HFFc6 (cell line): ENCODE measurements at regions not wholly inside any gene's neighbourhood (a gene's known extent, or its start where the extent isn't known, plus 50 kb on each side); places are given as distances from the start of the nearest gene placed in this dataset.

Experiments used
- DNase-seq: peaks from one replicate; pipeline ENCODE4 v3.0.0-alpha.2; 2018
- H3K27ac Mint-ChIP-seq: 2 replicates; pipeline ENCODE4 v1.8.0; 2020; ENCODE audit warnings: mild to moderate bottlenecking, mixed read lengths
- H3K27me3 Mint-ChIP-seq: 2 replicates; pipeline ENCODE4 v1.8.0; 2021; ENCODE audit warnings: mild to moderate bottlenecking, moderate library complexity, mixed read lengths; ENCODE audit not compliant: insufficient read depth
- H3K36me3 Mint-ChIP-seq: 2 replicates; pipeline ENCODE4 v1.8.0; 2021; ENCODE audit warnings: low read depth, mixed read lengths
- H3K4me1 Mint-ChIP-seq: 2 replicates; pipeline ENCODE4 v1.8.0; 2020; ENCODE audit warnings: low read depth, mixed read lengths
- H3K4me3 Mint-ChIP-seq: 2 replicates; pipeline ENCODE4 v1.8.0; 2020; ENCODE audit warnings: mild to moderate bottlenecking, moderate library complexity, mixed read lengths
- H3K9me3 Mint-ChIP-seq: 2 replicates; pipeline ENCODE4 v1.8.0; 2020; ENCODE audit warnings: mild to moderate bottlenecking, mixed read lengths
- TF ChIP-seq, protein P1 (sequence below): fragments of 200-600 bp; sonication (generic); IDR thresholded peaks from 2 replicates; pipeline ENCODE4 v1.5.0; 2021; ENCODE audit warnings: antibody characterized with exemption, mild to moderate bottlenecking

DNA sequence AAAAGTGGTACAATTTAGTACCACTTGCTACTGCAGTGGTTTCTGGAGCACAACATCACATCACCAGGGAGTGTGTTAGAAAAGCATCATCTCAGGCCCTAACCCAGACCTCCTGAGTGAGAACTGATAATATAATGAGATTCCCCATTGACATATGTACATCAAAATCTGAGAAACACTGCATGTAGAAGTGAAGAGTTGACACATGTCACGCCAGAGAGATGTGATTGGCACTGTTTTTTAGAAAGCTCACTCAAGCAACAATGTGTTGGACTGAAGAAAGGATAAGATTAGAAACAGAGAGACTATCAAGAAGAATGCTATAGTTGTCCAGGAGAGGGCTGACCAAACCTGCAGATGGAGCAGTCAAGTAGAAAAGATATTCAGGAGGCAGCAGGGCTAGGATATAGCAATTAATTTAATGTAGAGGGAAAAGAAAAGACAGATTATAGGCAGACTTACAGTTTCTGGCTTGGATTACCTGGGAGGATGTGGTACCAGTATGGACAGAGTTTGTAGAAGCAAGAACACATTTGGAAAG lies 324.4 kb upstream of the ADAMTSL1 start:
- Mint-ChIP-seq H3K9me3 (no peaks in the 10 kb centered on the region), H3K27ac (no peak overlapping the region), H3K36me3 (no peaks in the 10 kb centered on the region), H3K4me1 (no peaks in the 10 kb centered on the region), H3K27me3 (peaks cover 3% of the 10 kb centered on the region; the same call in 1 of the 2 replicates), H3K4me3 (no peak overlapping the region)
- no peak for DNase-seq
- TF ChIP-seq, protein P1, sequence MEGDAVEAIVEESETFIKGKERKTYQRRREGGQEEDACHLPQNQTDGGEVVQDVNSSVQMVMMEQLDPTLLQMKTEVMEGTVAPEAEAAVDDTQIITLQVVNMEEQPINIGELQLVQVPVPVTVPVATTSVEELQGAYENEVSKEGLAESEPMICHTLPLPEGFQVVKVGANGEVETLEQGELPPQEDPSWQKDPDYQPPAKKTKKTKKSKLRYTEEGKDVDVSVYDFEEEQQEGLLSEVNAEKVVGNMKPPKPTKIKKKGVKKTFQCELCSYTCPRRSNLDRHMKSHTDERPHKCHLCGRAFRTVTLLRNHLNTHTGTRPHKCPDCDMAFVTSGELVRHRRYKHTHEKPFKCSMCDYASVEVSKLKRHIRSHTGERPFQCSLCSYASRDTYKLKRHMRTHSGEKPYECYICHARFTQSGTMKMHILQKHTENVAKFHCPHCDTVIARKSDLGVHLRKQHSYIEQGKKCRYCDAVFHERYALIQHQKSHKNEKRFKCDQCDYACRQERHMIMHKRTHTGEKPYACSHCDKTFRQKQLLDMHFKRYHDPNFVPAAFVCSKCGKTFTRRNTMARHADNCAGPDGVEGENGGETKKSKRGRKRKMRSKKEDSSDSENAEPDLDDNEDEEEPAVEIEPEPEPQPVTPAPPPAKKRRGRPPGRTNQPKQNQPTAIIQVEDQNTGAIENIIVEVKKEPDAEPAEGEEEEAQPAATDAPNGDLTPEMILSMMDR = no peak; the same call in 1 of the 2 replicates

DNA sequence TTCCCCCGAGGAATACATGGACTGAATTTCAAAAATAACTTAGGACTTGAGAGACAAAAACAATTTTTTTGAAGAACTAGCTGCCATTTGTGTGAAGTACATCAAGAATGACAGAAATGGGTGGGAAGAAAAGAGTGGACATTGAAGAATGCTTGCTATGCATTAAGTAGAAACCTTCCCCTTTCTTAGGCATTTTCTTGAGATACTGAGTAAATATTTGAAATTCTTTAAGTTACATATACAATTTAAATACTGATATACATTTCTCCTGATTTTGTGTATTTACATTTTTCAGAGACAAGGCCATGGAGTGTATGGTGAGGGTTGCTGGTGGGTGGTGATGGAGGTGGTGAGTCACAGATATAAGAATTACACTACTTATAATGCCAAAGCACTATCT lies 319.3 kb upstream of the ADAMTSL1 start:
- no peaks in the 10 kb centered on the region for H3K9me3 Mint-ChIP-seq
- H3K4me3 Mint-ChIP-seq = no peak overlapping the region
- H3K4me1 Mint-ChIP-seq = no peaks in the 10 kb centered on the region
- H3K27me3 Mint-ChIP-seq = peaks cover 3% of the 10 kb centered on the region
- TF ChIP-seq, protein P1 = no peak
- no peak for DNase-seq
- H3K36me3 Mint-ChIP-seq = no peaks in the 10 kb centered on the region
- H3K27ac Mint-ChIP-seq = no peak overlapping the region

DNA sequence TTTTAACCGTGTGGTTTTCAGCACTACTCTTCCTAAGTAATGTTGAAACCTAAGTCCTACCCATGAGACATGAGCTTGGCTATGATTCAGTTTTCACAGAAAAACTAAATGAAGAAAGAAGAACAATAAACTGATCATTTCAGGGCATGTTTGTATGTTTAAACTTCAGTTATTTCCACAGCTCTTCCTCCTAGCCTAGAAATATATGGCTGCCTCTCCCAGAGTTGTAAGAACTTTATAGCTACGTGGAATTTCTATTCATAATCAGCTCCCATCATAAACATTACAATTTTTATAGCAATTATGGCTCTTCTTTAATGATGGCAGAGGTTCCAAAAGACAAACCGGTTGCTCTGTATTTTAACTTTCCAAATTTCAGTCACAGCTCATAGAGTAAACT lies 314.7 kb upstream of the ADAMTSL1 start:
- Mint-ChIP-seq H3K36me3 (no peaks in the 10 kb centered on the region), H3K9me3 (no peaks in the 10 kb centered on the region), H3K27ac (no peak overlapping the region), H3K27me3 (peaks cover 8% of the 10 kb centered on the region), H3K4me3 (no peak overlapping the region), H3K4me1 (no peaks in the 10 kb centered on the region)
- DNase-seq = no peak
- TF ChIP-seq, protein P1 = no peak

DNA sequence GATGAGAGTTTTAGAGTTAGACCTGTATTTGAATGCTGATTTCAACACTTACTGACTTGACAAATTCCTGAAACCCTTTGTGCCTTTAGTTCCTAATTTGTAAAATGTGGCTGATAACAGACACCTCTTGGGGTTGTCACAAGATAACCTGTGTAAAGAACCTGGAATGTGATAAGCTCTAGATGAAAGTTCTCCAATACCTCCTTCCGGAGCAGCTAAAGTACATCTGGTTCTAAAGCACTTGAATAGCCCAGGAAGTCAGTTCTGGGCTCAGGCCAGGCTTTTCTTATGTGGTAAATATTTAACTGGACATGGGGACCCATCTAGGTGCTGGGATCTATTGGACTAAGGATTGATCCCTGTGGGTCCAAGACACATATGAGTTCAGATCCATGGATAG lies 310.8 kb upstream of the ADAMTSL1 start:
- H3K4me1 Mint-ChIP-seq = no peaks in the 10 kb centered on the region
- no peak for DNase-seq
- no peaks in the 10 kb centered on the region for H3K9me3 Mint-ChIP-seq
- no peaks in the 10 kb centered on the region for H3K36me3 Mint-ChIP-seq
- TF ChIP-seq, protein P1 = no peak
- H3K27ac Mint-ChIP-seq = no peak overlapping the region
- no peak overlapping the region for H3K4me3 Mint-ChIP-seq
- H3K27me3 Mint-ChIP-seq = peaks cover 5% of the 10 kb centered on the region

DNA sequence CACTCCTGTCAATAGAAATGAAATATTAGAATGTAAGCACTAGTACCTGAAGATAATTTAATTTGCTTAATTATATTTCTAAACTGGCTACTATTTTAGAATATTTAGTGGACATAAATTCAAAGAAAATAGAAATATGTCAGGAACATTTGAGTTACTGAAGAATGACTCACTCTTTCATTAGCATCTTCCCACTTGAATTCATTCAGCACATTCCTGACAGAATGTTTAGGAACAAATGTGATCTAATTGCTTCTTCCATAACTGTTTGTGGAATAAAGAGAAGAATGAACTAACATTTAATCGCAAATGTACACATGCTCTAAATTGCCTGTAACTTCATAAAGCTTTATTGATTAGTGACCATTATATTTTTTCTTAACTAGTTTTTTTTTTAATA lies 306.2 kb upstream of the ADAMTSL1 start:
- TF ChIP-seq, protein P1 = no peak
- no peak for DNase-seq
- Mint-ChIP-seq H3K4me1 (no peaks in the 10 kb centered on the region), H3K27me3 (peaks cover 3% of the 10 kb centered on the region), H3K4me3 (no peak overlapping the region), H3K27ac (no peak overlapping the region), H3K9me3 (no peaks in the 10 kb centered on the region), H3K36me3 (no peaks in the 10 kb centered on the region)

DNA sequence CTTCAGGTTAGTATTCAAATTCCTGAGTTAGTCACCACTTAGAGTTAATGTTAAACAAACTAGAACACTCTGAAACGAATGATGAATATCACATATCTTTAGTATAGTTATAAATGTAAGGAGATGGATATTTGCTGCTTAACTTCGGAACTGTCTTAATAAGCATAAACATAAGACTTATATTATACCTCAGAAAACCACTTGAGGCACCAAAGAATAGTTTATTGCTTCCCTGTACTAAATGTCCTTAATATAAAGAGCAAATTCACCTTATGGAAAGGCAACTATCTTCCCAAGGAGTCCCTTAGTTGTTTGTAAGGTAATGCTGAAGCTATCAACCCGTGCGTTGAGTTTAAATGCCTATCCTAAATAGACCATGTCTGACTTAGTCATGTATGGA lies 300.0 kb upstream of the ADAMTSL1 start:
- no peak overlapping the region for H3K4me3 Mint-ChIP-seq
- peaks cover 3% of the 10 kb centered on the region; the same call in 1 of the 2 replicates for H3K27me3 Mint-ChIP-seq
- no peak for DNase-seq
- H3K27ac Mint-ChIP-seq = no peak overlapping the region
- no peaks in the 10 kb centered on the region for H3K4me1 Mint-ChIP-seq
- H3K9me3 Mint-ChIP-seq = no peaks in the 10 kb centered on the region
- H3K36me3 Mint-ChIP-seq = no peaks in the 10 kb centered on the region
- TF ChIP-seq, protein P1 = no peak
